K562 (cell line): ENCODE measurements at regions not wholly inside any gene's neighbourhood (a gene's known extent, or its start where the extent isn't known, plus 50 kb on each side); places are given as distances from the start of the nearest gene placed in this dataset.

Experiments
- ATAC-seq: fragments of 200-7000 bp; cut with Tn5 transposase; 3 replicates; pipeline ENCODE4 v1.9.1; 2020; ENCODE audit warnings: moderate library complexity
- BruUV-seq: library from RNA; stranded (reverse); fragments of 400-500 nt; replicated peaks from 2 replicates; lab custom pipeline; 2021; lab: Mats Ljungman, UMichigan
- CTCF ChIA-PET: fragments of 300-600 bp; formaldehyde crosslinking; extraction: SDS; loops from one replicate; lab custom pipeline; 2021; ENCODE audit warnings: low intra/inter-chr PET ratio; lab: Yijun Ruan, JAX
- POLR2A ChIA-PET: fragments of 300-600, 350-650 bp; sonication (Branson Sonifier 250); formaldehyde crosslinking; extraction: SDS; loops from one replicate; lab custom pipeline; 2021; ENCODE audit warnings: antibody characterized with exemption, inconsistent platforms; lab: Yijun Ruan, JAX
- DNase-seq, 4 experiments: peaks; one replicate each; pipeline versions ENCODE4 v3.0.0 to v3.0.0-alpha.2; 2011 to 2018; ENCODE audit warnings: low spot score in 3 of 4, mixed read lengths in 3 of 4; ENCODE audit errors: extremely low read depth in 1 of 4
- FAIRE-seq: peaks from 2 replicates; lab custom pipeline; 2011; peaks lifted over from hg19 to GRCh38; lab: Jason Lieb, UNC
- H2AFZ ChIP-seq: 2 replicates; pipeline ENCODE4 v1.6.0; 2011; ENCODE audit warnings: low read depth, low read length, control low read depth, inconsistent platforms
- H3K27ac ChIP-seq: fragments of 200-600 bp; 3 replicates; pipeline ENCODE4 v1.8.0; 2011; ENCODE audit warnings: low read depth, mild to moderate bottlenecking, control low read depth, inconsistent platforms, low read length, moderate library complexity, mixed read lengths; ENCODE audit errors: extremely low read depth
- H3K27me3 ChIP-seq, 2 experiments: fragments of 300-600 bp in 1 of 2; 2 replicates in 1 of 2; 3 replicates in 1 of 2; pipeline versions ENCODE4 v1.6.0 to v1.8.0; 2011; ENCODE audit warnings: inconsistent platforms in 2 of 2, low read length in 2 of 2, mild to moderate bottlenecking in 1 of 2, mixed read lengths in 1 of 2, moderate library complexity in 1 of 2; ENCODE audit not compliant: control insufficient read depth in 2 of 2, insufficient read depth in 2 of 2
- H3K36me3 ChIP-seq: fragments of 300-600 bp; 3 replicates; pipeline ENCODE4 v1.8.0; 2011; ENCODE audit warnings: mild to moderate bottlenecking, low read length, inconsistent platforms; ENCODE audit not compliant: control insufficient read depth, insufficient read depth
- H3K4me1 ChIP-seq, 2 experiments: fragments of 200-600 bp in 1 of 2; replicated peaks in 1 of 2; 2 replicates in 1 of 2; 3 replicates in 1 of 2; pipeline versions ENCODE4 v1.5.1 to v1.8.0; 2011; ENCODE audit warnings: inconsistent platforms in 2 of 2, low read length in 2 of 2, mild to moderate bottlenecking in 1 of 2, mixed read lengths in 1 of 2, moderate library complexity in 1 of 2; ENCODE audit not compliant: control insufficient read depth in 2 of 2, insufficient read depth in 2 of 2
- H3K4me2 ChIP-seq: 2 replicates; pipeline ENCODE4 v1.6.1; 2011; ENCODE audit warnings: low read length, control low read depth, inconsistent platforms, mixed read lengths; ENCODE audit not compliant: insufficient read depth
- H3K4me3 ChIP-seq: fragments of 200-600 bp; sonication (generic), shearing (Covaris generic); 2 replicates; pipeline ENCODE4 v1.5.1; 2016; ENCODE audit warnings: control low read depth, inconsistent platforms
- H3K79me2 ChIP-seq: fragments of 200-600 bp; 3 replicates; pipeline ENCODE4 v1.8.0; 2011; ENCODE audit warnings: low read length, inconsistent platforms; ENCODE audit not compliant: control insufficient read depth, insufficient read depth
- H3K9ac ChIP-seq, 2 experiments: 2 replicates each; pipeline versions ENCODE4 v1.6.0 to v1.6.1; 2011; ENCODE audit warnings: low read depth in 2 of 2, low read length in 2 of 2, control low read depth in 1 of 2, inconsistent platforms in 1 of 2, mild to moderate bottlenecking in 1 of 2, mixed read lengths in 1 of 2; ENCODE audit not compliant: insufficient read depth in 1 of 2
- H3K9me1 ChIP-seq: one replicate; pipeline ENCODE4 v1.6.0; 2011; ENCODE audit warnings: inconsistent platforms, mild to moderate bottlenecking, low read length, moderate library complexity; ENCODE audit not compliant: control insufficient read depth, insufficient read depth
- H3K9me3 ChIP-seq: replicated peaks from 2 replicates; pipeline ENCODE4 v1.5.1; 2011; ENCODE audit warnings: low read depth, low read length, inconsistent platforms; ENCODE audit not compliant: control insufficient read depth, insufficient read depth
- H4K20me1 ChIP-seq: replicated peaks from 2 replicates; pipeline ENCODE4 v1.6.1; 2011; ENCODE audit warnings: low read length, inconsistent platforms, mixed read lengths; ENCODE audit not compliant: control insufficient read depth, insufficient read depth
- EZH2 ChIP-seq: IDR thresholded peaks from 2 replicates; pipeline ENCODE4 v1.6.1; 2012; ENCODE audit warnings: low read depth, mild to moderate bottlenecking, inconsistent platforms, low read length, borderline replicate concordance
- U2AF1 ChIP-seq: fragments of 200-400 bp; formaldehyde crosslinking; optimal IDR thresholded peaks from 2 replicates; pipeline ENCODE3; 2017; ENCODE audit warnings: mild to moderate bottlenecking, low read depth, low read length, moderate library complexity
- ZBTB7A ChIP-seq: IDR thresholded peaks from 2 replicates; pipeline ENCODE4 v1.6.1; 2011; ENCODE audit warnings: low read depth, mild to moderate bottlenecking, low read length, moderate library complexity, borderline replicate concordance; ENCODE audit not compliant: control insufficient read depth
- ZFP1 ChIP-seq: fragments of 450-650 bp; formaldehyde crosslinking; IDR thresholded peaks from 2 replicates; pipeline ENCODE4 v1.4.0; 2020; ENCODE audit warnings: mild to moderate bottlenecking, mixed read lengths
- ZNF41 ChIP-seq: fragments of 250-450 bp; sonication (Bioruptor Pico); conservative IDR thresholded peaks from 2 replicates; pipeline ENCODE4 v1.4.0; 2020; ENCODE audit warnings: mild to moderate bottlenecking
- ZNF668 ChIP-seq: fragments of 250-450 bp; sonication (Bioruptor Pico); IDR thresholded peaks from 2 replicates; pipeline ENCODE4 v1.8.0; 2022; ENCODE audit warnings: mild to moderate bottlenecking, inconsistent platforms
- WGBS: fragments of 100-300 bp; shearing (Covaris generic); methylation state at CpG from one replicate; pipeline ENCODE4 v1.1.6; 2016; ENCODE audit warnings: low coverage, mixed read lengths; ENCODE audit not compliant: insufficient coverage; ENCODE audit errors: missing lambda C conversion rate; 5-methylcytosine and 5-hydroxymethylcytosine counted together
- in situ Hi-C: fragments of 300-500 bp; cut with MboI; formaldehyde crosslinking; loops from 4 replicates; pipeline ENCODE4 v1.15.0; 2018; ENCODE audit warnings: inconsistent platforms, mixed read lengths
- intact Hi-C: fragments of 100-400 bp; cut with micrococcal nuclease; formaldehyde crosslinking; loops from 2 replicates; pipeline ENCODE4 v1.14.2; 2022

GRCh38 chr1:60225486-60225885, 151.9 kb upstream of the C1orf87 start (continued):
- TF ChIP-seq U2AF1 (no peak), EZH2 (no peak), ZNF668 (CRISPR knock-in tag) (no peak)

GRCh38 chr1:60224523-60224922, 151.0 kb upstream of the C1orf87 start:
- Histone ChIP-seq H3K4me3 (no peak overlapping the region), H3K4me1 (no peaks in the 10 kb centered on the region), H3K27me3 (no peaks in the 10 kb centered on the region), H3K9me1 (no peaks in the 10 kb centered on the region), H3K36me3 (no peaks in the 10 kb centered on the region), H3K4me2 (no peak overlapping the region), H3K79me2 (no peaks in the 10 kb centered on the region), H3K9me3 (no peaks in the 10 kb centered on the region; the same call in 1 of the 2 replicates), H3K27ac (no peak overlapping the region), H4K20me1 (no peaks in the 10 kb centered on the region), H2AFZ (no peak overlapping the region), H3K9ac (no peak overlapping the region)
- ATAC-seq (no peak), DNase-seq (no peak), FAIRE-seq (no peak)
- in situ Hi-C loops (no loop called here), intact Hi-C loops (no loop called here)
- POLR2A ChIA-PET, result no interaction called here
- no TSS peak for BruUV-seq
- CTCF ChIA-PET, result no interaction called here
- 0% methylated on average over 3 of the region's 3 CpGs for WGBS
- TF ChIP-seq ZBTB7A (no peak), ZFP1 (CRISPR knock-in tag) (no peak), ZNF41 (CRISPR knock-in tag) (no peak)
